HL-60/S4 treated with retinoic acid at 250 ng/mL for 4 days and 3 days (cell line): ENCODE measurements at regions not wholly inside any gene's neighbourhood (a gene's known extent, or its start where the extent isn't known, plus 50 kb on each side); places are given as distances from the start of the nearest gene placed in this dataset.

Experiments used
- in situ Hi-C: fragments of 300-500 bp; cut with MboI; formaldehyde crosslinking; loops from 2 replicates; pipeline ENCODE4 v1.7.0; 2022; ENCODE audit warnings: low sequenced_read_pairs

GRCh38 chr2:144675331-144675730, 155.4 kb upstream of the ZEB2 start:
- in situ Hi-C loops = no loop called here

GRCh38 chr2:144674071-144674470, 154.2 kb upstream of the ZEB2 start:
- in situ Hi-C loops = no loop called here

DNA sequence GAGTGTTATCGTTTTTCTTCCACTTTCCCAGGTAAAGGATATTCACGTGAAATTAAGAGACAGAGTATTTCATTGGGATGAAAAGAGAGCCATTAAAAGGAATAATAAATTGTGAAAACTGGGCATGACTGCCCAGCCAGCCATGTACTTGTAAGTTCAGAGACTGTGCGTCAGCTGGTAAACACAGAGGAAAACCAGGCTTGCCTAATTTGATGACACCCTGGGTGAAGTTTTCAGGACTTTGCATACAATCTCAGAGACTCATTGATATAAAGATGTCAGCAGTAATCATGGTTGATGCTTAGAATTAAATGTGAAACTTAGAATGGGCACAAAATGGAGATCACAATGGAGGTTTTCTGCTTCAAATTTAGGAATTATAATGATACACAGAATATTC, 153.5 kb upstream of the ZEB2 start:
- in situ Hi-C loops = no loop called here

- in situ Hi-C loops = no loop called here
Observed at GRCh38 chr2:144671695-144672455, 152.0 kb upstream of the ZEB2 start.

DNA sequence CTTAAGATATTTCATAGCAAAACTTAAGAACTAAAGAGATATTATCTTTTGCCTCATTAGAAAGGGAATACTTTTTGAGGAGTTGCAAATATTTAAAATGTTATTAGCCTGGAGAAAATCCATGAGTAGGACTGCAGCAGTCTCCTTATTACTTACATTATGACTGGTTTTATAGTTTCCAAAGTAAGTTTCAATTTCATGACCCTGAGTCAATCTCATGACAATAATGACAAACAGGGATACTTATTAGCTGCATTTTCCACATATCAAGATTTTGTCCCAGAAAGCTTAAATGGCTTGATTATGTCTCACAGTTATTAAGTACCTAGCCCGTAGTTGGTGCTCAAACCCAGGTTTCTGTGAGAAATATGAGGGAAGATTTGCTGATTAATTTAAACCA, 150.8 kb upstream of the ZEB2 start:
- in situ Hi-C loops = no loop called here

DNA sequence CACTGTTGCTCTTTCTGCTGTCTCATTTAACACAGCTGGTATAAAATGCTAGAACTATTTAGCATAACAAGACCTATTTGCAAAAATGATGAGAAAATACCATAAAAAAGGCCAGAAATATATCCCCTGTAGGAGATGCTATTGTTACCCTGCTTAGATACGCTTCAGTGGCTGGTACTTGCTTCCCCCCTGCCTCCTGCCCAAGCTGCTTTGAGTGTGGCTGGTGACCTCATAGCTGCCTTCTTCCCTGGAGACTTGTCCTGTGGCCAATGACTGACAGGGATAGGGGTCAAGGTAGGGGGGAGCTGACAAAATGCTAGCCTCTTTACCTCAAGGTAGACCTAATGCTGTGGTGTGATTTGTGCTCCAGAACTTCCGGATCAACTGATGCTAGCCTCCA, 150.2 kb upstream of the ZEB2 start:
- in situ Hi-C loops = no loop called here

DNA sequence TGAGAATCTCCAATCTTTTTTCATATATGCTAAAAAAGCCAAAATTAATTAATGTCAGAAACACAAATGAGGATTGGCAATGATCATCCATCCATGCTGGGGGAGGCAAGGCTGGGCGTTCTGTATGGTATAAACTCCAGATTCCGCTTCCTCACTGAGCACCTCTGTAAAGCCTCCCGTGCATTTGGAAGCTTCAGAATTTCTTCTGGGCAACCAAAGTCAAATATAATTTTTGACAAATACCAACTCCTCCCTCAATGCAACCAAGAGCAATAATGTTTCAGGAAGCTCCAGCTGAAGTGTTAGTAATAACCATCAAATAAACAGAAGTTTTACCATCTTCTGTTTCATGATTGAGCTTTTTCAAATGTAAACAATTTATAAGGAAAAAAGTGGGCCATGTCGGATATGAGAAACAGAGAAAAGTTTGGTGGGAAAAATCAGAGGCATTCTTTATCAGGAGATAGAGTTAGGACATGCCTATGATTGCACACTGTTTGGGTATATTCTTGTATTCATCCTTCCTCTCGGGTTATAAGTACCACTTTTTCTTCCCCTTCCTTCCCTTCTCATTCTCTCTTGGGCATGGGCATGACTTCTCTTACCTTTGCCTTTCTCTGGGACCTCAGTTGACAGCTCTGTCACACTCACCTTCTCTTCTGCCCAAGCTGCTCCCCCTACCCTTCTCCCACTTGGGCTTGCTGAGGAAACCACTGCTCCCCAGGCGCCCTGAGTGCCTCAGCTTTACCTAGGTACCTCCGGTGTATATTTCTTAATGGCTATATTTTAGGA, 149.5 kb upstream of the ZEB2 start:
- in situ Hi-C loops = no loop called here

DNA sequence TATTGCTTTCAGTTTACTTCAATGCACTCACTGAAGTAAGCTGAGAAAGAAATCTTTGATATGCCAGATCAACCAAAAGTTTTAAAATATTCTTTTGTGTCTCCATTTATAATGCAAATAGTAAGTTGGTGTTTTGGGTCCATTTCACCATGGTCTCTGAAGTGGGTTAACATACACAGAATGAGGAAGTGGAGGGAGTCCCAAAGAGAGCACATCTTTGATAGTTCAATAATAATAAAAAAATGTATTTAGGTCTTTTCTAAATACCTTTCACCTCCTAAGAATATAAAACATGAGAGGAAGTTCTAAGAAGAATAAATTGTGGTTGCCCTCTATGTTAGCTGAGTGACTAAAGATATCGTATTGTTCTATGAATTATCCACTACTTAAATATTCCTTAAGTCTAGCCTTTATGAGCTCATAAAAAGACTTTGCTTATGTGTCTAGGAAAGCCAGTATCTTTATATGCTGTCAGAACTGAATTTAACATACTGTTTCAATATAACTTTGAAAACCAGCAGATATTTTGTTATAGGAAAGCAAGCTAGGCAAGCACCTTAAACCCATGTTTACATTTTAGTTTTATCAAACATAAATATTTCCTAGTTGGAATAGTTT, 148.7 kb upstream of the ZEB2 start:
- in situ Hi-C loops = no loop called here

DNA sequence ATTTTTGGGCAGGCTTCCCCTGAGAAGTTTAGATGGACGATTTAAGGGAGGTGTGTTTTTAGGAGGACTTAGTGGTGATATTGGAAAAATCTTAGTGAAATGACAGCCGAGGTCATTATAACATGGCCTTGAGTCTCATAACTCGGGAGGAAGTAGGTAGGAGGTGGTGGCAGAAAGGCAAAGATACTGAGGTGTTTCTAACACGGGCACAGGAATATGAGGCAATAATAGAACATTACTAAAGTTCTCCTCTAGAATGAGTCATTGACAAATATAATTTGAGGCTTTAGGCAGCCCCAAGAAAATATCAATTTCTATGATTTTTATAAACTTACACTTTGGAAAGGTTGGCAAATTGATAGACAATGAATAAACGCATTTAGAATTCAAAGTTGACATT, 146.1 kb upstream of the ZEB2 start:
- in situ Hi-C loops = no loop called here

DNA sequence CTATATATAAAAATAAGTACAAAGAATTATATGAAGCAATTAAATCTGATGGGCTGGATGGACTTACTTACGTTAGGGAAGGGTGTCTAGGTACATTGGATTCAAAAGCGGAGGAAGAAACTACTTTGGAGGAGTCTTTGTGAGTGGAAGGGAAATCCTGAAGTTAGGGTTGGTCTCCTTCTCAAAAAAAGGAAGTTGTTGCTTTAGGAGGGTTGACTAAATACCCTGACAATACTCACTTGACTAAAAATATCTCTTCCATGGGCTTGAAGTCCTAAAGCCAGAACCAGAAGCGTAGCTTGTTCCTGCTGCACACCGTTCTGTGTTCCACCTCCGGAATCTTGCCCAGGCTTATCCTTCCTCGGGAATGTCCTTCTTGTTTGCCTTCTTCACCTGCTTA, 143.3 kb upstream of the ZEB2 start:
- in situ Hi-C loops = no loop called here

DNA sequence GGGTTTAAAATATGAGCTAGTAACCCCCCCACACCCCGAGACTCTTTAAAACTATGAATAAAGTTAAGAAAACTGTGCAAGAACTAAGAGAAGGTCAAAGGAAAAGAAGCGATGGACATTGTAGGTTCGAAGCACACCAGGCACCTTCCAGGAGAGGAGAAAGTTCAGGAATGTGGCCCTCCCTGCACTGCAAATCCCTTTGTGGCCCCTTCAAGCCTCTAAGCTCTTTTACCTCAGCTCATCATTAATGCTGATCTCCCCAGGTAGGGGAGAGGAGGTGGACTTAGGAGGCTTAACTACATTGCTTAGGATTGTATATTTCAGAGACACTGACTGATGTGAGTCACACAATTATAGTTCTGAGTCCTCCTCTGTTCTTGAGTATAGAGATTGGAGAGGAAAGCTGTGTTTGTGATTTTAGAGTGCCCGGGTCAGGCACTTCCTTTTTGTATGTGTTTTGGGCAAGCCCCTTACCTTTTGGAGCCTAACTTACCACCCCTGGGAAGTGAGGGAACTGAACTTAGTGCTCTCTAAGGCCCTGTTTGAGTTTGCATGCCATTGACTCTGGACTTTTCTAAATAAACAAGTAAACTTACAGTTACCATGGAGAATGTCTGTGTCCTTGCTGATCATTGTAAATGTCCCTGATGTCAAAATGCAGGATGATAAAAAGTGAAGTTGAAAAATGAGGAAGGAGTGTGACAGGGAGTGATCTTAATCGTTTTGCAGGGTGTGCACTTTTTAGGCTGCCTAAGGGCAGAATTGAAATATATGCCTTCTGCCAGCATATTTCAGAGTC, 140.8 kb upstream of the ZEB2 start:
- in situ Hi-C loops = no loop called here

DNA sequence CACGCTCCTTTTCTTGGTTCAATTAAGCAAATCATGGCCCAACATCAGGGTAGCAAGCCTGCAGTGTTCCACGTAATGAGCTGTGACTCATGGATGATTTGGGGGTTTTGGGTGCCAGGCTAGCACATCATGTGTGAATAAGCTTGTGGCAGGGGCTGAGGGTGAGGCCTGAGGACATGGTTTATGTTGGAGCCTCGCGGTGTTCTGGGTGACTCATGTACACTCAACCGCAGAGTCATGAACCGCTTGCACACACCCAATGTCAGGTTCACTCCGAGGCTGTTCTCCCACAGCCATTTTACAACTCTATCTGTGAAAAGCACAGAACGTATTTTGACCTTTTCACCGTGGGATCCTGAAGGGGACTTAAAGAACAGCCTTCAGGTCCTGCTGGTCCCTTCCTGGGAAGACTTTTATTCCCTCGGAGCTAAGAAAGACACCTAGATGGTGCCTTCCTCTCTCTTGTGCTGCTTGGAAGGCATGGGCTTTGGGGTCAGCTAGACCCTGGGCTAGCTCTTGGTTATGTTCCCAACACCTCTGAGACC, 139.9 kb upstream of the ZEB2 start:
- in situ Hi-C loops = no loop called here

- in situ Hi-C loops = no loop called here
Observed at GRCh38 chr2:144654523-144654922, 134.6 kb upstream of the ZEB2 start.

DNA sequence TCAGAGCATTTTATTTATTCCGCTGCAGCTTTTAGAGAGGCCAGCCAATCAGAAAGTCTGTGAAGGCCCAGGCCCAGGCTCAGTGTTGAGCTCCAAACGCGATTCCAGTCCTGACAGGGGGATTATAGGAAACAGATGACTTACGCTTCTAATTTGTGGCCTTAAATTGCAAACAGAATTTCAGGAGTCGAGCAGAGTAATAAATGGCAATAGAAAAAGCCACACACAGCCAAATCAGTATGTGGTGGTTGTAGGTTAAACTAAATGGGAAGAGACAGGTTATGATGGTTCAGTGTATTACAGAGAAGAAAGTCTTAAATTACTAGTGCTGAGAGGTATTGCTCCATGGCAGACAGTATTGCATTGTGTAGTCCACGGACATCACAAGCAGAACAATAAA, 131.0 kb upstream of the ZEB2 start:
- in situ Hi-C loops = no loop called here

GRCh38 chr2:144648837-144649465, 129.0 kb upstream of the ZEB2 start:
- in situ Hi-C loops = no loop called here

DNA sequence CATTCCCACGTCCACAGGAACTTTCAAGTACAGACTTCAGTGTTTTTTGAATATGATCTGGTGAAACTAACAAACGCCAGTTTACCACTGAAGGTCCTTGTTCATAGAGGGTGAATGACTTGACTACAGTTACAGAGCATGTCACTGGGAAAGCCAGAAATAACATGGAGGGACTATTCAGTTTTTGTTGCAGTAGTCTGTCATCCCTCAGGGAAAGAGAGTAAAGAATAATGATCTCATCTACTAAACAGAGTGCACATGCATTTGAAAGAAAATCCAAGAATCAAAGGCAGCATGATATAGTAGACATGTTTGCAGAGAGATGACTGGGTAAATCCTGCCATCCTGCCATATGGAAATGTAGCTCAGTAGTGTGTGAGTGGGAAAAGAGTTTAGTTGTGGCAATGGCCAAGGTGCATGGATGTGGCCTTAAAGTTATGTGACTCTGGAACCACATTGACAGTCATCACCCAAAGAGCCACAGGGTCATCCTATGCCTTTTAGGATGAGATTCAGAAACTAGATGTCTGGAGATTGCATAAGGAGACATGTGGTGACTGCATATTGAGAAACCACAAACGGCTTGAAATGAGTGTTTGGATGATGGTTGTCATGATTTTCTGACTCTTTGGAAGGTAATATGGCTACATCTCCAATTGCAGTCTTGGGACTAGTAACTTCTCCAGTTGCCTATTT, 125.3 kb upstream of the ZEB2 start:
- in situ Hi-C loops = no loop called here

- in situ Hi-C loops = no loop called here
Observed at GRCh38 chr2:144644549-144644948, 124.6 kb upstream of the ZEB2 start.

GRCh38 chr2:144643537-144644336, 123.8 kb upstream of the ZEB2 start:
- in situ Hi-C loops = no loop called here

DNA sequence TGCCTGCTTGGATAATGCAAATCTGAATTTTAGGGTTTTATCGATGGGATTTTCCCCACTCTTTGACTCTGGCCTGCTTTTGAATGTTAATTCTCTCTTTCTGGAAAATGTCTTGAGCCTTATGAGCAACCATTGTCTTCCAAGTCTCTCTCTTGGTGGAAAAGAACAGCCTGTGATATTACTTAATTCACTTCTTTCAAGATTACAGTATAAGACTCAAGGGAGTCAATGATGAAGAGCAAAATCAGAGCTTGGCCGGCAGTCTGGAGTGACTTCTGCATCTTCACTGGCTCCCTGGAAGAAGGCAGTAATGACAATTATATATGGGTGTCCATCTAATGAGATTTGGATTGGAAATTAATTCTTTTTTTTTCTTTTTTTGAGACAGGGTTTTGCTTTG, 122.9 kb upstream of the ZEB2 start:
- in situ Hi-C loops = no loop called here
